ENCODE measurements at regions not wholly inside any gene's neighbourhood (a gene's known extent, or its start where the extent isn't known, plus 50 kb on each side); places are given as distances from the start of the nearest gene placed in this dataset.

- Histone ChIP-seq H3K36me3 (ENCODE audit: control insufficient read depth in 2 of 2, insufficient read depth in 2 of 2, low read length in 2 of 2) (no peaks in the 10 kb centered on the region), H3K9ac (ENCODE audit: low read length in 2 of 2) (no peak overlapping the region), H3K27ac (ENCODE audit: low read length) (no peak overlapping the region)
Measured at GRCh38 chr9:118946669-118947068, 422.6 kb downstream of the BRINP1 start.

GRCh38 chr9:118954857-118955256, 414.4 kb downstream of the BRINP1 start:
- Histone ChIP-seq H3K27me3 (ENCODE audit: control insufficient read depth in 1 of 2, insufficient read depth in 2 of 2, low read length in 2 of 2) (no peaks in the 10 kb centered on the region), H3K9me3 (ENCODE audit: control insufficient read depth in 2 of 2, low read length in 2 of 2) (peaks cover 0 to 2% of the 10 kb centered on the region in 2 donors), H3K36me3 (ENCODE audit: control insufficient read depth in 2 of 2, insufficient read depth in 2 of 2, low read length in 2 of 2) (no peaks in the 10 kb centered on the region), H3K4me3 (ENCODE audit: low read length in 2 of 2) (no peak overlapping the region), H3K4me1 (ENCODE audit: control insufficient read depth, insufficient read depth, low read length) (no peaks in the 10 kb centered on the region), H3K9ac (ENCODE audit: low read length in 2 of 2) (no peak overlapping the region), H3K27ac (ENCODE audit: low read length) (no peak overlapping the region)

More at GRCh38 chr9:118946669-118947068, 422.6 kb downstream of the BRINP1 start:
- peaks cover 0 to 2% of the 10 kb centered on the region in 2 donors for H3K9me3 ChIP-seq (ENCODE audit: control insufficient read depth in 2 of 2, low read length in 2 of 2)
- no peak overlapping the region for H3K4me3 ChIP-seq (ENCODE audit: low read length in 2 of 2)
- no peaks in the 10 kb centered on the region for H3K4me1 ChIP-seq (ENCODE audit: control insufficient read depth, insufficient read depth, low read length)
- H3K27me3 ChIP-seq (ENCODE audit: control insufficient read depth in 1 of 2, insufficient read depth in 2 of 2, low read length in 2 of 2): no peaks in the 10 kb centered on the region

- Histone ChIP-seq H3K4me3 (ENCODE audit: low read length in 2 of 2) (no peak overlapping the region), H3K27ac (ENCODE audit: low read length) (no peak overlapping the region), H3K9ac (ENCODE audit: low read length in 2 of 2) (no peak overlapping the region), H3K27me3 (ENCODE audit: control insufficient read depth in 1 of 2, insufficient read depth in 2 of 2, low read length in 2 of 2) (no peaks in the 10 kb centered on the region), H3K9me3 (ENCODE audit: control insufficient read depth in 2 of 2, low read length in 2 of 2) (no peaks in the 10 kb centered on the region), H3K4me1 (ENCODE audit: control insufficient read depth, insufficient read depth, low read length) (no peaks in the 10 kb centered on the region), H3K36me3 (ENCODE audit: control insufficient read depth in 2 of 2, insufficient read depth in 2 of 2, low read length in 2 of 2) (no peaks in the 10 kb centered on the region)
Measured at GRCh38 chr9:118957585-118957984, 411.6 kb downstream of the BRINP1 start.

- H3K27ac ChIP-seq (ENCODE audit: low read length): no peak overlapping the region
- H3K36me3 ChIP-seq (ENCODE audit: control insufficient read depth in 2 of 2, insufficient read depth in 2 of 2, low read length in 2 of 2): no peaks in the 10 kb centered on the region
- no peaks in the 10 kb centered on the region for H3K9me3 ChIP-seq (ENCODE audit: control insufficient read depth in 2 of 2, low read length in 2 of 2)
- no peaks in the 10 kb centered on the region for H3K27me3 ChIP-seq (ENCODE audit: control insufficient read depth in 1 of 2, insufficient read depth in 2 of 2, low read length in 2 of 2)
- no peaks in the 10 kb centered on the region for H3K4me1 ChIP-seq (ENCODE audit: control insufficient read depth, insufficient read depth, low read length)
- no peak overlapping the region for H3K9ac ChIP-seq (ENCODE audit: low read length in 2 of 2)
- no peak overlapping the region for H3K4me3 ChIP-seq (ENCODE audit: low read length in 2 of 2)
Measured at GRCh38 chr9:118959366-118959765, 409.9 kb downstream of the BRINP1 start.

- Histone ChIP-seq H3K9me3 (ENCODE audit: control insufficient read depth in 2 of 2, low read length in 2 of 2) (no peaks in the 10 kb centered on the region), H3K4me1 (ENCODE audit: control insufficient read depth, insufficient read depth, low read length) (no peaks in the 10 kb centered on the region), H3K27ac (ENCODE audit: low read length) (no peak overlapping the region), H3K27me3 (ENCODE audit: control insufficient read depth in 1 of 2, insufficient read depth in 2 of 2, low read length in 2 of 2) (no peaks in the 10 kb centered on the region), H3K36me3 (ENCODE audit: control insufficient read depth in 2 of 2, insufficient read depth in 2 of 2, low read length in 2 of 2) (no peaks in the 10 kb centered on the region), H3K4me3 (ENCODE audit: low read length in 2 of 2) (no peak overlapping the region), H3K9ac (ENCODE audit: low read length in 2 of 2) (no peak overlapping the region)
Measured at GRCh38 chr9:118961857-118962256, 407.4 kb downstream of the BRINP1 start.

GRCh38 chr9:118962426-118962825, 406.8 kb downstream of the BRINP1 start:
- Histone ChIP-seq H3K4me3 (ENCODE audit: low read length in 2 of 2) (no peak overlapping the region), H3K36me3 (ENCODE audit: control insufficient read depth in 2 of 2, insufficient read depth in 2 of 2, low read length in 2 of 2) (no peaks in the 10 kb centered on the region), H3K27ac (ENCODE audit: low read length) (no peak overlapping the region), H3K9ac (ENCODE audit: low read length in 2 of 2) (no peak overlapping the region), H3K9me3 (ENCODE audit: control insufficient read depth in 2 of 2, low read length in 2 of 2) (no peaks in the 10 kb centered on the region), H3K4me1 (ENCODE audit: control insufficient read depth, insufficient read depth, low read length) (no peaks in the 10 kb centered on the region), H3K27me3 (ENCODE audit: control insufficient read depth in 1 of 2, insufficient read depth in 2 of 2, low read length in 2 of 2) (no peaks in the 10 kb centered on the region)

GRCh38 chr9:118963674-118964073, 405.6 kb downstream of the BRINP1 start:
- Histone ChIP-seq H3K27me3 (ENCODE audit: control insufficient read depth in 1 of 2, insufficient read depth in 2 of 2, low read length in 2 of 2) (no peaks in the 10 kb centered on the region), H3K9ac (ENCODE audit: low read length in 2 of 2) (no peak overlapping the region), H3K4me3 (ENCODE audit: low read length in 2 of 2) (no peak overlapping the region), H3K9me3 (ENCODE audit: control insufficient read depth in 2 of 2, low read length in 2 of 2) (no peaks in the 10 kb centered on the region), H3K36me3 (ENCODE audit: control insufficient read depth in 2 of 2, insufficient read depth in 2 of 2, low read length in 2 of 2) (no peaks in the 10 kb centered on the region), H3K27ac (ENCODE audit: low read length) (no peak overlapping the region), H3K4me1 (ENCODE audit: control insufficient read depth, insufficient read depth, low read length) (no peaks in the 10 kb centered on the region)

GRCh38 chr9:118967901-118968300, 401.3 kb downstream of the BRINP1 start:
- no peaks in the 10 kb centered on the region for H3K4me1 ChIP-seq (ENCODE audit: control insufficient read depth, insufficient read depth, low read length)
- H3K9ac ChIP-seq (ENCODE audit: low read length in 2 of 2): no peak overlapping the region
- H3K9me3 ChIP-seq (ENCODE audit: control insufficient read depth in 2 of 2, low read length in 2 of 2): no peaks in the 10 kb centered on the region
- H3K36me3 ChIP-seq (ENCODE audit: control insufficient read depth in 2 of 2, insufficient read depth in 2 of 2, low read length in 2 of 2): no peaks in the 10 kb centered on the region
- no peaks in the 10 kb centered on the region for H3K27me3 ChIP-seq (ENCODE audit: control insufficient read depth in 1 of 2, insufficient read depth in 2 of 2, low read length in 2 of 2)
- H3K27ac ChIP-seq (ENCODE audit: low read length): no peak overlapping the region
- H3K4me3 ChIP-seq (ENCODE audit: low read length in 2 of 2): no peak overlapping the region

- no peaks in the 10 kb centered on the region for H3K9me3 ChIP-seq (ENCODE audit: control insufficient read depth in 2 of 2, low read length in 2 of 2)
- H3K4me3 ChIP-seq (ENCODE audit: low read length in 2 of 2): no peak overlapping the region
- no peaks in the 10 kb centered on the region for H3K27me3 ChIP-seq (ENCODE audit: control insufficient read depth in 1 of 2, insufficient read depth in 2 of 2, low read length in 2 of 2)
- H3K36me3 ChIP-seq (ENCODE audit: control insufficient read depth in 2 of 2, insufficient read depth in 2 of 2, low read length in 2 of 2): no peaks in the 10 kb centered on the region
- H3K9ac ChIP-seq (ENCODE audit: low read length in 2 of 2): no peak overlapping the region
- H3K27ac ChIP-seq (ENCODE audit: low read length): no peak overlapping the region
- no peaks in the 10 kb centered on the region for H3K4me1 ChIP-seq (ENCODE audit: control insufficient read depth, insufficient read depth, low read length)
Measured at GRCh38 chr9:118975736-118976135, 393.5 kb downstream of the BRINP1 start.

- no peak overlapping the region for H3K27ac ChIP-seq (ENCODE audit: low read length)
- no peaks in the 10 kb centered on the region for H3K27me3 ChIP-seq (ENCODE audit: control insufficient read depth in 1 of 2, insufficient read depth in 2 of 2, low read length in 2 of 2)
- no peaks in the 10 kb centered on the region for H3K9me3 ChIP-seq (ENCODE audit: control insufficient read depth in 2 of 2, low read length in 2 of 2)
- H3K4me1 ChIP-seq (ENCODE audit: control insufficient read depth, insufficient read depth, low read length): no peaks in the 10 kb centered on the region
- H3K9ac ChIP-seq (ENCODE audit: low read length in 2 of 2): no peak overlapping the region
- no peak overlapping the region for H3K4me3 ChIP-seq (ENCODE audit: low read length in 2 of 2)
- H3K36me3 ChIP-seq (ENCODE audit: control insufficient read depth in 2 of 2, insufficient read depth in 2 of 2, low read length in 2 of 2): no peaks in the 10 kb centered on the region
Measured at GRCh38 chr9:118976160-118976559, 393.1 kb downstream of the BRINP1 start.

GRCh38 chr9:118984607-118985006, 384.6 kb downstream of the BRINP1 start:
- Histone ChIP-seq H3K27me3 (ENCODE audit: control insufficient read depth in 1 of 2, insufficient read depth in 2 of 2, low read length in 2 of 2) (no peaks in the 10 kb centered on the region), H3K27ac (ENCODE audit: low read length) (no peak overlapping the region), H3K4me1 (ENCODE audit: control insufficient read depth, insufficient read depth, low read length) (no peaks in the 10 kb centered on the region), H3K4me3 (ENCODE audit: low read length in 2 of 2) (no peak overlapping the region), H3K36me3 (ENCODE audit: control insufficient read depth in 2 of 2, insufficient read depth in 2 of 2, low read length in 2 of 2) (no peaks in the 10 kb centered on the region), H3K9ac (ENCODE audit: low read length in 2 of 2) (no peak overlapping the region), H3K9me3 (ENCODE audit: control insufficient read depth in 2 of 2, low read length in 2 of 2) (no peaks in the 10 kb centered on the region)

All from stomach smooth muscle (tissue), 2 donors.